ENCODE measurements at regions not wholly inside any gene's neighbourhood (a gene's known extent, or its start where the extent isn't known, plus 50 kb on each side); places are given as distances from the start of the nearest gene placed in this dataset.
"Not testable (repeated sequence)": the region's sequence is repeated elsewhere in the genome, so short reads cannot be mapped to it uniquely, and the experiment has no call there.

- DNase-seq (no peak), ATAC-seq (no peak)
- intact Hi-C loops (cut with DNase I): no loop called here
Measured at GRCh38 chr15:55126111-55126510, 70.6 kb downstream of the RSL24D1 start.

- intact Hi-C loops (cut with DNase I): no loop called here
- ATAC-seq (no peak), DNase-seq (no peak)
Measured at GRCh38 chr15:55124616-55125015, 72.1 kb downstream of the RSL24D1 start.

GRCh38 chr15:55118344-55118870 is 78.3 kb downstream of the RSL24D1 start:
- DNase-seq: no peak
- intact Hi-C loops (cut with DNase I): no loop called here

GRCh38 chr15:55116636-55117035 is 80.1 kb downstream of the RSL24D1 start:
- DNase-seq: no peak
- intact Hi-C loops (cut with DNase I): no loop called here
- ATAC-seq: no peak

More at GRCh38 chr15:55118344-55118870, 78.3 kb downstream of the RSL24D1 start:
- ATAC-seq: no peak

- DNase-seq (no peak), ATAC-seq (no peak)
- intact Hi-C loops (cut with DNase I): no loop called here
Measured at GRCh38 chr15:55113736-55114135, 83.0 kb downstream of the RSL24D1 start.

- intact Hi-C loops (cut with DNase I): no loop called here
- ATAC-seq (no peak), DNase-seq (no peak)
Measured at GRCh38 chr15:55112706-55113105, 84.0 kb downstream of the RSL24D1 start.

- intact Hi-C loops (cut with DNase I): no loop called here
- no peak for ATAC-seq
- no peak for DNase-seq
Measured at GRCh38 chr15:55110446-55110845, 86.3 kb downstream of the RSL24D1 start.

GRCh38 chr15:55108858-55109518 is 87.8 kb downstream of the RSL24D1 start:
- DNase-seq (peak; percentile 73), ATAC-seq (peak; percentile 44 to 56)
- intact Hi-C loops (cut with DNase I): no loop called here

GRCh38 chr15:55108448-55108847 is 88.3 kb downstream of the RSL24D1 start:
- DNase-seq: no peak
- ATAC-seq: peak in 1 of 2 donors; percentile 16
- intact Hi-C loops (cut with DNase I): no loop called here

- DNase-seq (no peak), ATAC-seq (no peak)
- intact Hi-C loops (cut with DNase I): no loop called here
Measured at GRCh38 chr15:55106155-55106554, 90.6 kb downstream of the RSL24D1 start.

GRCh38 chr15:55094136-55094535 is 102.6 kb downstream of the RSL24D1 start:
- DNase-seq: no peak
- intact Hi-C loops (cut with DNase I): no loop called here
- no peak for ATAC-seq

GRCh38 chr15:55088207-55088606 is 108.5 kb downstream of the RSL24D1 start:
- no peak for ATAC-seq
- intact Hi-C loops (cut with DNase I): no loop called here

GRCh38 chr15:55084673-55085072 is 112.1 kb downstream of the RSL24D1 start:
- DNase-seq (no peak), ATAC-seq (no peak)
- intact Hi-C loops (cut with DNase I): no loop called here

More at GRCh38 chr15:55088207-55088606, 108.5 kb downstream of the RSL24D1 start:
- no peak for DNase-seq

GRCh38 chr15:55084216-55084615 is 112.5 kb downstream of the RSL24D1 start:
- DNase-seq (no peak), ATAC-seq (no peak)
- intact Hi-C loops (cut with DNase I): no loop called here

- intact Hi-C loops (cut with DNase I): loop anchor here in 1 of 2 donors (10.0 kb wide), 1 partner anchor 62 kb away; no protein-coding TSS in a partner anchor
- not testable (repeated sequence) for DNase-seq, ATAC-seq
Measured at GRCh38 chr15:55077052-55077451, 119.7 kb downstream of the RSL24D1 start.

- intact Hi-C loops (cut with DNase I): loop anchor here in 1 of 2 donors (10.0 kb wide), 1 partner anchor 60 kb away; no protein-coding TSS in a partner anchor
- DNase-seq: no peak
- ATAC-seq: no peak
Measured at GRCh38 chr15:55074431-55074830, 122.3 kb downstream of the RSL24D1 start.

- DNase-seq; ATAC-seq; intact Hi-C loops (cut with DNase I): not testable (repeated sequence)
Measured at GRCh38 chr15:55063970-55064369, 132.8 kb downstream of the RSL24D1 start.

GRCh38 chr15:55060836-55061235 is 135.9 kb downstream of the RSL24D1 start:
- DNase-seq (no peak), ATAC-seq (no peak)
- intact Hi-C loops (cut with DNase I): no loop called here

- DNase-seq (no peak), ATAC-seq (no peak)
- intact Hi-C loops (cut with DNase I): no loop called here
Measured at GRCh38 chr15:55056500-55056899, 140.2 kb downstream of the RSL24D1 start.

GRCh38 chr15:55044162-55044561 is 152.6 kb downstream of the RSL24D1 start:
- intact Hi-C loops (cut with DNase I): no loop called here
- ATAC-seq (no peak), DNase-seq (no peak)

- ATAC-seq (no peak), DNase-seq (no peak)
- intact Hi-C loops (cut with DNase I): no loop called here
Measured at GRCh38 chr15:55037071-55037470, 159.7 kb downstream of the RSL24D1 start.
